ENCODE measurements at regions not wholly inside any gene's neighbourhood (a gene's known extent, or its start where the extent isn't known, plus 50 kb on each side); places are given as distances from the start of the nearest gene placed in this dataset.

DNA sequence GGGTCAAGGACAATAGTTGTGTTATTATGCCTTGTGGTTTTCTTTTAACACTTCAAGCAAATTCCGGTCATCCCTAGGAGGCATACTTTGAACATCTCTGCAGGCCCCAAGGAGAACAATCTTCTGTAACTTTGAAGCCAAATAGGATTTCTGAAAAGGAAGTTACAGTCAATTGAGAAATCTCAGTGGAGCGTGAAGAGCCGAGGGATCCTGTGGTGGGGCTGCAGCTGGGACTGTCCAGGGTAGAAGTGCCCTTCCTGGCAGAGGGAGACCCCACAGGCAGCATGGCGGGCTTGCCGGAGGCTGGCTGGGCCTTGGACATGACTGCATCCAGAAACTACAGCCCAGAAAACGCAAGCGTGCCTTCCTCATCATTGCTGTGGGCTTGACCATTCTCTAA, 179.7 kb downstream of the PTPN20 start:
- TF ChIP-seq, protein P1, sequence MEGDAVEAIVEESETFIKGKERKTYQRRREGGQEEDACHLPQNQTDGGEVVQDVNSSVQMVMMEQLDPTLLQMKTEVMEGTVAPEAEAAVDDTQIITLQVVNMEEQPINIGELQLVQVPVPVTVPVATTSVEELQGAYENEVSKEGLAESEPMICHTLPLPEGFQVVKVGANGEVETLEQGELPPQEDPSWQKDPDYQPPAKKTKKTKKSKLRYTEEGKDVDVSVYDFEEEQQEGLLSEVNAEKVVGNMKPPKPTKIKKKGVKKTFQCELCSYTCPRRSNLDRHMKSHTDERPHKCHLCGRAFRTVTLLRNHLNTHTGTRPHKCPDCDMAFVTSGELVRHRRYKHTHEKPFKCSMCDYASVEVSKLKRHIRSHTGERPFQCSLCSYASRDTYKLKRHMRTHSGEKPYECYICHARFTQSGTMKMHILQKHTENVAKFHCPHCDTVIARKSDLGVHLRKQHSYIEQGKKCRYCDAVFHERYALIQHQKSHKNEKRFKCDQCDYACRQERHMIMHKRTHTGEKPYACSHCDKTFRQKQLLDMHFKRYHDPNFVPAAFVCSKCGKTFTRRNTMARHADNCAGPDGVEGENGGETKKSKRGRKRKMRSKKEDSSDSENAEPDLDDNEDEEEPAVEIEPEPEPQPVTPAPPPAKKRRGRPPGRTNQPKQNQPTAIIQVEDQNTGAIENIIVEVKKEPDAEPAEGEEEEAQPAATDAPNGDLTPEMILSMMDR (IDR thresholded peaks at IDR 0.05): no peak
- TF ChIP-seq POLR2A (IDR thresholded peaks at IDR 0.05) (no peak), EP300 (IDR thresholded peaks at IDR 0.05) (no peak), POLR2AphosphoS5 (IDR thresholded peaks at IDR 0.05) (no peak)
